ENCODE measurements at regions not wholly inside any gene's neighbourhood (a gene's known extent, or its start where the extent isn't known, plus 50 kb on each side); places are given as distances from the start of the nearest gene placed in this dataset.

GRCh38 chr16:47829850-47830600 is 325.8 kb downstream of the ABCC12 start:
- Histone ChIP-seq H2AFZ (ENCODE audit: control insufficient read depth, low read length) (no peak overlapping the region), H3K27ac (ENCODE audit: control insufficient read depth, insufficient read depth, low read length) (no peak overlapping the region), H3K4me2 (ENCODE audit: control insufficient read depth, extremely low read depth, insufficient read depth, low read depth, low read length) (no peak overlapping the region), H3K9me3 (ENCODE audit: control insufficient read depth, low read depth, low read length) (peaks cover 9% of the 10 kb centered on the region), H3K79me2 (ENCODE audit: control insufficient read depth, insufficient read depth, low read length) (no peaks in the 10 kb centered on the region), H4K20me1 (ENCODE audit: control insufficient read depth, extremely low read depth, insufficient read depth, low read length) (no peaks in the 10 kb centered on the region), H3K9ac (ENCODE audit: control insufficient read depth, extremely low read depth, insufficient read depth, low read length) (no peak overlapping the region), H3K4me1 (ENCODE audit: control insufficient read depth, extremely low read depth, insufficient read depth, low read length) (no peaks in the 10 kb centered on the region), H3K9me1 (ENCODE audit: control insufficient read depth, extremely low read depth, insufficient read depth, low read length) (no peaks in the 10 kb centered on the region), H3K27me3 (ENCODE audit: control insufficient read depth, extremely low read depth, insufficient read depth, low read length) (no peaks in the 10 kb centered on the region), H3K36me3 (ENCODE audit: control insufficient read depth in 2 of 2, extremely low read depth in 1 of 2, insufficient read depth in 2 of 2, low read length in 2 of 2) (no peaks in the 10 kb centered on the region), H3K4me3 (ENCODE audit: control insufficient read depth in 2 of 3, extremely low read depth in 1 of 3, insufficient read depth in 2 of 3, low read depth in 1 of 3, low read length in 3 of 3) (no peak overlapping the region)
- dilution Hi-C loops (cut with MboI; ENCODE audit: extremely low pct_ligation_motif_present, low sequenced_read_pairs) = no loop called here
- no peak for DNase-seq (ENCODE audit: low read depth, low spot score)
- no peak for TF ChIP-seq EZH2 (IDR thresholded peaks at IDR 0.05; ENCODE audit: low read length)
- TF ChIP-seq CTCF (optimal IDR thresholded peaks at IDR 0.05 in 1 of 3, IDR thresholded peaks at IDR 0.05 in 1 of 3, conservative IDR thresholded peaks at IDR 0.05 in 1 of 3; ENCODE audit: extremely low read depth in 1 of 3, insufficient read depth in 2 of 3, low read length in 3 of 3) = no peak
- FAIRE-seq = no peak

- H3K27me3 ChIP-seq (ENCODE audit: control insufficient read depth, extremely low read depth, insufficient read depth, low read length) = no peaks in the 10 kb centered on the region
- no peaks in the 10 kb centered on the region for H3K4me1 ChIP-seq (ENCODE audit: control insufficient read depth, extremely low read depth, insufficient read depth, low read length)
- H3K9ac ChIP-seq (ENCODE audit: control insufficient read depth, extremely low read depth, insufficient read depth, low read length) = no peak overlapping the region
- H3K36me3 ChIP-seq (ENCODE audit: control insufficient read depth in 2 of 2, extremely low read depth in 1 of 2, insufficient read depth in 2 of 2, low read length in 2 of 2) = no peaks in the 10 kb centered on the region
- H3K4me2 ChIP-seq (ENCODE audit: control insufficient read depth, extremely low read depth, insufficient read depth, low read depth, low read length) = no peak overlapping the region
- no peak for DNase-seq (ENCODE audit: low read depth, low spot score)
- H3K9me1 ChIP-seq (ENCODE audit: control insufficient read depth, extremely low read depth, insufficient read depth, low read length) = no peaks in the 10 kb centered on the region
- H2AFZ ChIP-seq (ENCODE audit: control insufficient read depth, low read length) = no peak overlapping the region
- TF ChIP-seq EZH2 (IDR thresholded peaks at IDR 0.05; ENCODE audit: low read length) = no peak
- no peak for TF ChIP-seq CTCF (optimal IDR thresholded peaks at IDR 0.05 in 1 of 3, IDR thresholded peaks at IDR 0.05 in 1 of 3, conservative IDR thresholded peaks at IDR 0.05 in 1 of 3; ENCODE audit: extremely low read depth in 1 of 3, insufficient read depth in 2 of 3, low read length in 3 of 3)
- H3K9me3 ChIP-seq (ENCODE audit: control insufficient read depth, low read depth, low read length) = peaks cover 6% of the 10 kb centered on the region
- dilution Hi-C loops (cut with MboI; ENCODE audit: extremely low pct_ligation_motif_present, low sequenced_read_pairs) = no loop called here
- FAIRE-seq = no peak
- no peaks in the 10 kb centered on the region for H4K20me1 ChIP-seq (ENCODE audit: control insufficient read depth, extremely low read depth, insufficient read depth, low read length)
- no peak overlapping the region for H3K27ac ChIP-seq (ENCODE audit: control insufficient read depth, insufficient read depth, low read length)
- H3K79me2 ChIP-seq (ENCODE audit: control insufficient read depth, insufficient read depth, low read length) = no peaks in the 10 kb centered on the region
- H3K4me3 ChIP-seq (ENCODE audit: control insufficient read depth in 2 of 3, extremely low read depth in 1 of 3, insufficient read depth in 2 of 3, low read depth in 1 of 3, low read length in 3 of 3) = no peak overlapping the region
These were observed 329.7 kb downstream of the ABCC12 start for GRCh38 chr16:47826070-47826469.
